22Rv1 (cell line): ENCODE measurements at regions not wholly inside any gene's neighbourhood (a gene's known extent, or its start where the extent isn't known, plus 50 kb on each side); places are given as distances from the start of the nearest gene placed in this dataset.

Experiments
- H3K27ac ChIP-seq: fragments of 450-650 bp; 2 replicates; pipeline ENCODE4 v1.5.1; 2017
- CTCF ChIP-seq: fragments of 450-650 bp; IDR thresholded peaks from 2 replicates; pipeline ENCODE4 v1.5.1; 2017; ENCODE audit warnings: mild to moderate bottlenecking
- ZFX ChIP-seq: fragments of 450-650 bp; IDR thresholded peaks from 2 replicates; pipeline ENCODE4 v1.6.1; 2017; ENCODE audit warnings: antibody characterized with exemption, borderline replicate concordance

- TF ChIP-seq ZFX (no peak), CTCF (no peak)
- no peak overlapping the region for H3K27ac ChIP-seq
Observed at GRCh38 chr4:23384741-23385140, 505.1 kb downstream of the PPARGC1A start.

- TF ChIP-seq CTCF (no peak), ZFX (no peak)
- H3K27ac ChIP-seq: no peak overlapping the region
Observed at GRCh38 chr4:23382879-23383278, 507.0 kb downstream of the PPARGC1A start.

GRCh38 chr4:23374259-23374658, 515.6 kb downstream of the PPARGC1A start:
- H3K27ac ChIP-seq: no peak overlapping the region
- no peak for TF ChIP-seq ZFX
- no peak for TF ChIP-seq CTCF

- TF ChIP-seq CTCF (no peak), ZFX (no peak)
Observed at GRCh38 chr4:23373261-23373660, 516.6 kb downstream of the PPARGC1A start.

GRCh38 chr4:23371533-23371932, 518.3 kb downstream of the PPARGC1A start:
- TF ChIP-seq ZFX: no peak
- H3K27ac ChIP-seq: no peak overlapping the region

More at GRCh38 chr4:23373261-23373660, 516.6 kb downstream of the PPARGC1A start:
- H3K27ac ChIP-seq: no peak overlapping the region

- no peak overlapping the region for H3K27ac ChIP-seq
- TF ChIP-seq ZFX: no peak
- no peak for TF ChIP-seq CTCF
Observed at GRCh38 chr4:23369331-23369730, 520.5 kb downstream of the PPARGC1A start.

- no peak overlapping the region for H3K27ac ChIP-seq
- TF ChIP-seq CTCF (peak; percentile 46), ZFX (no peak)
Observed at GRCh38 chr4:23368081-23368697, 521.7 kb downstream of the PPARGC1A start.

- TF ChIP-seq ZFX (no peak), CTCF (no peak)
- H3K27ac ChIP-seq: no peak overlapping the region
Observed at GRCh38 chr4:23366557-23366906, 523.3 kb downstream of the PPARGC1A start.
